ENCODE measurements at regions not wholly inside any gene's neighbourhood (a gene's known extent, or its start where the extent isn't known, plus 50 kb on each side); places are given as distances from the start of the nearest gene placed in this dataset.

DNA sequence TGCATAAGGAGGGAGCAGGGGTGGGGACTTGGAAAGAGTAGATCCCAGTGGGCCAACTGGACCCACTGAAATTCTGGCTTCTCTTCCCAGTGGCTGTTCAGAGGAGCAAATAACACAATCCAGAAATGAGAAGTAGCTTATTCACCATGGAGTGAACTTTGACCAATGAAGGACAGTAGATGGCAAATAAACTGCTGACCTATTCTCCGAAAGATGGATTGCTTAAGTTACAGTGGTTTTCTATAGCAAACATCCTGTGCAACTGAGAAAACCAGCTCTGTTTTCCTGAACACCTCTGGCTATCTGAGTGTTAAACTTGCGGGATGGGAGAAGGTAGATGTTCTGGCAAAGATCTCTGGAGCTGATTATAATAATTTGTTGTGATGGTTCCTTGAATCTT is 325.1 kb downstream of the SPATA31D1 start:
- Histone ChIP-seq H3K9me3 (ENCODE audit: insufficient read depth, low read length) (no peaks in the 10 kb centered on the region), H3K9ac (ENCODE audit: insufficient read length, low read depth) (no peak overlapping the region), H3K36me3 (ENCODE audit: insufficient read depth, insufficient read length, low read length) (no peaks in the 10 kb centered on the region), H3K27me3 (ENCODE audit: insufficient read depth, insufficient read length) (no peaks in the 10 kb centered on the region), H3K4me3 (ENCODE audit: insufficient read length, low read depth) (no peak overlapping the region), H3K4me1 (ENCODE audit: insufficient read depth, insufficient read length) (no peaks in the 10 kb centered on the region)
- TF ChIP-seq ZNF274 (IDR thresholded peaks at IDR 0.05; ENCODE audit: low read depth, low read length), result no peak
- DNase-seq (ENCODE audit: low read depth, low spot score), result no peak

DNA sequence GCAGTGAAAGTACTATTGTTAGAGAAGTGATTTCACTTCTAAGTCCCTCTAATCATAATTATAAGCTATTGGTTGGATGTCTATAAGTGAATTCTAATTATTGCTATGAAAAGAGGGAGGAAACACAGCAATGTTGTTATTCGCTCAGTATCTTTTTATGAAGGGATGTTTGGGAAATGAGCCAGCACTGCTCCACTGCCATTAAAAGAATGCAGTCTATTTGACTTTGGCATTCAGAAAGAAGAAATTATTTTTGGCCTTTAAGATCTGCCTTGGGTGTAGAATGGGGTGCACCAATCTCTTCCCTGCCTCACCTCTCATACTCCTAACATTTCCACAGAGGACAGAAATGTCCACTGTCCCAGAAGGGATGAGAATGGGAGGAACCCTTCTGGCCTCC is 332.0 kb downstream of the SPATA31D1 start:
- no peak overlapping the region for H3K4me3 ChIP-seq (ENCODE audit: insufficient read length, low read depth)
- no peaks in the 10 kb centered on the region for H3K9me3 ChIP-seq (ENCODE audit: insufficient read depth, low read length)
- no peaks in the 10 kb centered on the region for H3K4me1 ChIP-seq (ENCODE audit: insufficient read depth, insufficient read length)
- H3K9ac ChIP-seq (ENCODE audit: insufficient read length, low read depth), result no peak overlapping the region
- TF ChIP-seq ZNF274 (IDR thresholded peaks at IDR 0.05; ENCODE audit: low read depth, low read length), result no peak
- no peak for TF ChIP-seq SUZ12 (IDR thresholded peaks at IDR 0.05; ENCODE audit: extremely low read depth, insufficient read depth, insufficient read length)
- no peak for TF ChIP-seq YY1 (IDR thresholded peaks at IDR 0.05; ENCODE audit: insufficient read depth, insufficient read length)
- no peaks in the 10 kb centered on the region for H3K36me3 ChIP-seq (ENCODE audit: insufficient read depth, insufficient read length, low read length)
- no peak for DNase-seq (ENCODE audit: low read depth, low spot score)
- H3K27me3 ChIP-seq (ENCODE audit: insufficient read depth, insufficient read length), result no peaks in the 10 kb centered on the region

GRCh38 chr9:82325907-82326306 is 337.3 kb downstream of the SPATA31D1 start:
- no peak for DNase-seq (ENCODE audit: low read depth, low spot score)
- H3K4me3 ChIP-seq (ENCODE audit: insufficient read length, low read depth), result no peak overlapping the region
- H3K9me3 ChIP-seq (ENCODE audit: insufficient read depth, low read length), result no peaks in the 10 kb centered on the region
- no peak overlapping the region for H3K9ac ChIP-seq (ENCODE audit: insufficient read length, low read depth)
- H3K4me1 ChIP-seq (ENCODE audit: insufficient read depth, insufficient read length), result no peaks in the 10 kb centered on the region
- H3K27me3 ChIP-seq (ENCODE audit: insufficient read depth, insufficient read length), result no peaks in the 10 kb centered on the region
- H3K36me3 ChIP-seq (ENCODE audit: insufficient read depth, insufficient read length, low read length), result no peaks in the 10 kb centered on the region
- no peak for TF ChIP-seq SUZ12 (IDR thresholded peaks at IDR 0.05; ENCODE audit: extremely low read depth, insufficient read depth, insufficient read length)
- no peak for TF ChIP-seq YY1 (IDR thresholded peaks at IDR 0.05; ENCODE audit: insufficient read depth, insufficient read length)
- no peak for TF ChIP-seq ZNF274 (IDR thresholded peaks at IDR 0.05; ENCODE audit: low read depth, low read length)

DNA sequence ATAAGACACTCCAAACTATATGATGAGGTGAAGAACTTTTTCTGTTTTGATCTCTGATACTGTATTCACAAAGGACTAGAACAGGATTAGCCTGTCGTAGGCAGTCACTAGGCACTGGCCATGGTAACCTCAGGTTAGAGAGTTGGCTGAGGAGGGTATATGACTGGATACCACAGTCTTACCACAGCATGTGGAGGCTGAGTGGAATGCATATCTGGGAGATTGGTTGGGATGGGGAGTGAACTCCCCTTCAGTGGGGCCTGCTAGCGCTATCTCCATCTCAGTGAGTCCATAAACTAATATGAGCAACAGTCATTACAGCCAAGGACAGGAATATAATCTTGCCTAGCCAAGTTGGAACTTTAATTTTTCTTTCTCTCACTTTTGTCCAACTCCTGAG is 339.1 kb downstream of the SPATA31D1 start:
- Histone ChIP-seq H3K4me1 (ENCODE audit: insufficient read depth, insufficient read length) (no peaks in the 10 kb centered on the region), H3K9ac (ENCODE audit: insufficient read length, low read depth) (no peak overlapping the region), H3K4me3 (ENCODE audit: insufficient read length, low read depth) (no peak overlapping the region), H3K36me3 (ENCODE audit: insufficient read depth, insufficient read length, low read length) (no peaks in the 10 kb centered on the region), H3K27me3 (ENCODE audit: insufficient read depth, insufficient read length) (no peaks in the 10 kb centered on the region), H3K9me3 (ENCODE audit: insufficient read depth, low read length) (0 out of 2 replicates have a peak, but pooled peaks cover under 1% of the 10 kb centered on the region)
- no peak for DNase-seq (ENCODE audit: low read depth, low spot score)
- TF ChIP-seq ZNF274 (IDR thresholded peaks at IDR 0.05; ENCODE audit: low read depth, low read length) (no peak), SUZ12 (IDR thresholded peaks at IDR 0.05; ENCODE audit: extremely low read depth, insufficient read depth, insufficient read length) (no peak), YY1 (IDR thresholded peaks at IDR 0.05; ENCODE audit: insufficient read depth, insufficient read length) (no peak)

GRCh38 chr9:82331079-82331478 is 342.5 kb downstream of the SPATA31D1 start:
- Histone ChIP-seq H3K9me3 (ENCODE audit: insufficient read depth, low read length) (0 out of 2 replicates have a peak, but pooled peaks cover 6% of the 10 kb centered on the region), H3K4me1 (ENCODE audit: insufficient read depth, insufficient read length) (no peaks in the 10 kb centered on the region), H3K4me3 (ENCODE audit: insufficient read length, low read depth) (no peak overlapping the region), H3K36me3 (ENCODE audit: insufficient read depth, insufficient read length, low read length) (no peaks in the 10 kb centered on the region), H3K9ac (ENCODE audit: insufficient read length, low read depth) (no peak overlapping the region), H3K27me3 (ENCODE audit: insufficient read depth, insufficient read length) (no peaks in the 10 kb centered on the region)
- DNase-seq (ENCODE audit: low read depth, low spot score), result no peak
- no peak for TF ChIP-seq YY1 (IDR thresholded peaks at IDR 0.05; ENCODE audit: insufficient read depth, insufficient read length)
- TF ChIP-seq SUZ12 (IDR thresholded peaks at IDR 0.05; ENCODE audit: extremely low read depth, insufficient read depth, insufficient read length), result no peak
- TF ChIP-seq ZNF274 (IDR thresholded peaks at IDR 0.05; ENCODE audit: low read depth, low read length), result no peak

GRCh38 chr9:82332018-82332773 is 343.6 kb downstream of the SPATA31D1 start:
- no peaks in the 10 kb centered on the region for H3K36me3 ChIP-seq (ENCODE audit: insufficient read depth, insufficient read length, low read length)
- 0 out of 2 replicates have a peak, but pooled peaks cover 6% of the 10 kb centered on the region for H3K9me3 ChIP-seq (ENCODE audit: insufficient read depth, low read length)
- H3K27me3 ChIP-seq (ENCODE audit: insufficient read depth, insufficient read length), result no peaks in the 10 kb centered on the region
- no peak overlapping the region for H3K9ac ChIP-seq (ENCODE audit: insufficient read length, low read depth)
- H3K4me3 ChIP-seq (ENCODE audit: insufficient read length, low read depth), result no peak overlapping the region
- no peaks in the 10 kb centered on the region for H3K4me1 ChIP-seq (ENCODE audit: insufficient read depth, insufficient read length)
- no peak for DNase-seq (ENCODE audit: low read depth, low spot score)
- TF ChIP-seq YY1 (IDR thresholded peaks at IDR 0.05; ENCODE audit: insufficient read depth, insufficient read length) (no peak), ZNF274 (IDR thresholded peaks at IDR 0.05; ENCODE audit: low read depth, low read length) (no peak), SUZ12 (IDR thresholded peaks at IDR 0.05; ENCODE audit: extremely low read depth, insufficient read depth, insufficient read length) (no peak)

GRCh38 chr9:82332774-82333152 is 344.2 kb downstream of the SPATA31D1 start:
- Histone ChIP-seq H3K4me3 (ENCODE audit: insufficient read length, low read depth) (no peak overlapping the region), H3K36me3 (ENCODE audit: insufficient read depth, insufficient read length, low read length) (no peaks in the 10 kb centered on the region), H3K9me3 (ENCODE audit: insufficient read depth, low read length) (0 out of 2 replicates have a peak, but pooled peaks cover 6% of the 10 kb centered on the region), H3K4me1 (ENCODE audit: insufficient read depth, insufficient read length) (no peaks in the 10 kb centered on the region), H3K9ac (ENCODE audit: insufficient read length, low read depth) (no peak overlapping the region), H3K27me3 (ENCODE audit: insufficient read depth, insufficient read length) (no peaks in the 10 kb centered on the region)
- DNase-seq (ENCODE audit: low read depth, low spot score), result no peak
- no peak for TF ChIP-seq YY1 (IDR thresholded peaks at IDR 0.05; ENCODE audit: insufficient read depth, insufficient read length)
- TF ChIP-seq ZNF274 (IDR thresholded peaks at IDR 0.05; ENCODE audit: low read depth, low read length), result no peak
- no peak for TF ChIP-seq SUZ12 (IDR thresholded peaks at IDR 0.05; ENCODE audit: extremely low read depth, insufficient read depth, insufficient read length)
